DOHH2 (cell line): ENCODE measurements at regions not wholly inside any gene's neighbourhood (a gene's known extent, or its start where the extent isn't known, plus 50 kb on each side); places are given as distances from the start of the nearest gene placed in this dataset.

ENCODE experiments used
- H3F3A ChIP-seq: fragments of 200-600 bp; sonication (generic), shearing (Covaris generic); 2 replicates; pipeline ENCODE4 v1.6.0; 2016; ENCODE audit warnings: antibody characterized with exemption, mild to moderate bottlenecking; ENCODE audit not compliant: control insufficient read depth, insufficient read depth
- H3K27ac ChIP-seq: fragments of 200-600 bp; sonication (generic); 2 replicates; pipeline ENCODE4 v1.5.1; 2014; ENCODE audit warnings: low read depth, mild to moderate bottlenecking, low read length, moderate library complexity
- H3K27me3 ChIP-seq: fragments of 200-600 bp; sonication (generic); 2 replicates; pipeline ENCODE4 v1.6.1; 2014; ENCODE audit warnings: mild to moderate bottlenecking, low read length, mixed read lengths; ENCODE audit not compliant: control insufficient read depth
- H3K36me3 ChIP-seq: fragments of 200-600 bp; sonication (generic); 2 replicates; pipeline ENCODE4 v1.6.1; 2014; ENCODE audit warnings: mild to moderate bottlenecking, low read length, moderate library complexity, mixed read lengths; ENCODE audit not compliant: control insufficient read depth
- H3K4me1 ChIP-seq: fragments of 200-600 bp; sonication (generic); 2 replicates; pipeline ENCODE4 v1.6.1; 2014; ENCODE audit warnings: mild to moderate bottlenecking, low read length, mixed read lengths; ENCODE audit not compliant: control insufficient read depth
- H3K4me2 ChIP-seq: fragments of 200-600 bp; sonication (generic); 2 replicates; pipeline ENCODE4 v1.6.0; 2014; ENCODE audit warnings: mild to moderate bottlenecking, low read length, moderate library complexity
- H3K4me3 ChIP-seq: fragments of 200-600 bp; sonication (generic); 2 replicates; pipeline ENCODE4 v1.5.1; 2014; ENCODE audit warnings: mild to moderate bottlenecking, low read length, mixed read lengths
- H3K79me2 ChIP-seq: fragments of 200-600 bp; sonication (generic); 2 replicates; pipeline ENCODE4 v1.6.1; 2014; ENCODE audit warnings: mild to moderate bottlenecking, low read length, mixed read lengths; ENCODE audit not compliant: control insufficient read depth
- H3K9me2 ChIP-seq: fragments of 200-600 bp; sonication (generic); replicated peaks from 2 replicates; pipeline ENCODE4 v1.6.1; 2014; ENCODE audit warnings: mild to moderate bottlenecking, low read length, mixed read lengths; ENCODE audit not compliant: control insufficient read depth
- H3K9me3 ChIP-seq: fragments of 200-600 bp; sonication (generic); 2 replicates; pipeline ENCODE4 v1.6.1; 2014; ENCODE audit warnings: antibody characterized with exemption, low read length, mixed read lengths; ENCODE audit not compliant: control insufficient read depth, insufficient read depth
- H4K20me1 ChIP-seq: fragments of 200-600 bp; sonication (generic); 2 replicates; pipeline ENCODE4 v1.6.0; 2014; ENCODE audit warnings: low read depth, mild to moderate bottlenecking, antibody characterized with exemption, low read length, moderate library complexity; ENCODE audit not compliant: control insufficient read depth, insufficient read depth
- EZH2phosphoT487 ChIP-seq: fragments of 200-600 bp; sonication (generic); IDR thresholded peaks from 2 replicates; pipeline ENCODE4 v1.6.1; 2017; ENCODE audit warnings: borderline replicate concordance, mild to moderate bottlenecking, antibody characterized with exemption, low read length, moderate library complexity, mixed read lengths
- TF ChIP-seq, protein P1 (sequence below): fragments of 200-600 bp; sonication (generic); IDR thresholded peaks from one replicate; pipeline ENCODE4 v1.5.1; 2014; ENCODE audit warnings: antibody characterized with exemption, mild to moderate bottlenecking, low read depth, low read length; ENCODE audit not compliant: poor library complexity, severe bottlenecking

- H3K36me3 ChIP-seq: no peaks in the 10 kb centered on the region
- H3K27me3 ChIP-seq: no peaks in the 10 kb centered on the region
- H3K79me2 ChIP-seq: no peaks in the 10 kb centered on the region
- no peaks in the 10 kb centered on the region for H3K9me2 ChIP-seq
- no peak overlapping the region for H3K27ac ChIP-seq
- no peaks in the 10 kb centered on the region for H4K20me1 ChIP-seq
- H3K4me2 ChIP-seq: no peak overlapping the region
- H3F3A ChIP-seq: no peaks in the 10 kb centered on the region
- no peak for TF ChIP-seq EZH2phosphoT487
- TF ChIP-seq, protein P1, sequence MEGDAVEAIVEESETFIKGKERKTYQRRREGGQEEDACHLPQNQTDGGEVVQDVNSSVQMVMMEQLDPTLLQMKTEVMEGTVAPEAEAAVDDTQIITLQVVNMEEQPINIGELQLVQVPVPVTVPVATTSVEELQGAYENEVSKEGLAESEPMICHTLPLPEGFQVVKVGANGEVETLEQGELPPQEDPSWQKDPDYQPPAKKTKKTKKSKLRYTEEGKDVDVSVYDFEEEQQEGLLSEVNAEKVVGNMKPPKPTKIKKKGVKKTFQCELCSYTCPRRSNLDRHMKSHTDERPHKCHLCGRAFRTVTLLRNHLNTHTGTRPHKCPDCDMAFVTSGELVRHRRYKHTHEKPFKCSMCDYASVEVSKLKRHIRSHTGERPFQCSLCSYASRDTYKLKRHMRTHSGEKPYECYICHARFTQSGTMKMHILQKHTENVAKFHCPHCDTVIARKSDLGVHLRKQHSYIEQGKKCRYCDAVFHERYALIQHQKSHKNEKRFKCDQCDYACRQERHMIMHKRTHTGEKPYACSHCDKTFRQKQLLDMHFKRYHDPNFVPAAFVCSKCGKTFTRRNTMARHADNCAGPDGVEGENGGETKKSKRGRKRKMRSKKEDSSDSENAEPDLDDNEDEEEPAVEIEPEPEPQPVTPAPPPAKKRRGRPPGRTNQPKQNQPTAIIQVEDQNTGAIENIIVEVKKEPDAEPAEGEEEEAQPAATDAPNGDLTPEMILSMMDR: no peak
- no peaks in the 10 kb centered on the region for H3K4me1 ChIP-seq
- no peak overlapping the region for H3K4me3 ChIP-seq
- H3K9me3 ChIP-seq: no peaks in the 10 kb centered on the region
These were observed 206.0 kb downstream of the FBXO4 start for GRCh38 chr5:42131081-42131480.

GRCh38 chr5:42143361-42143760, 218.3 kb downstream of the FBXO4 start:
- no peaks in the 10 kb centered on the region for H3K9me3 ChIP-seq
- no peaks in the 10 kb centered on the region for H4K20me1 ChIP-seq
- no peak overlapping the region for H3K4me3 ChIP-seq
- H3K36me3 ChIP-seq: no peaks in the 10 kb centered on the region
- H3K79me2 ChIP-seq: no peaks in the 10 kb centered on the region
- TF ChIP-seq, protein P1: no peak
- TF ChIP-seq EZH2phosphoT487: no peak
- no peaks in the 10 kb centered on the region for H3K9me2 ChIP-seq
- no peak overlapping the region for H3K4me2 ChIP-seq
- H3K27me3 ChIP-seq: no peaks in the 10 kb centered on the region
- no peak overlapping the region for H3K27ac ChIP-seq
- no peaks in the 10 kb centered on the region for H3F3A ChIP-seq
- no peaks in the 10 kb centered on the region for H3K4me1 ChIP-seq

- Histone ChIP-seq H3F3A (no peaks in the 10 kb centered on the region), H3K27me3 (no peaks in the 10 kb centered on the region), H4K20me1 (no peaks in the 10 kb centered on the region), H3K27ac (no peak overlapping the region), H3K79me2 (no peaks in the 10 kb centered on the region), H3K4me2 (no peak overlapping the region), H3K4me3 (no peak overlapping the region), H3K36me3 (no peaks in the 10 kb centered on the region), H3K9me3 (peaks cover 11% of the 10 kb centered on the region; the same call in 1 of the 2 replicates), H3K4me1 (no peaks in the 10 kb centered on the region), H3K9me2 (no peaks in the 10 kb centered on the region)
- TF ChIP-seq, protein P1: no peak
- TF ChIP-seq EZH2phosphoT487: no peak
These were observed 223.7 kb downstream of the FBXO4 start for GRCh38 chr5:42148813-42149212.

GRCh38 chr5:42157215-42157614, 232.1 kb downstream of the FBXO4 start:
- Histone ChIP-seq H3K9me2 (no peaks in the 10 kb centered on the region), H3F3A (no peaks in the 10 kb centered on the region)

More at GRCh38 chr5:42157215-42157614, 232.1 kb downstream of the FBXO4 start:
- no peak overlapping the region for H3K4me2 ChIP-seq
- H3K4me1 ChIP-seq: no peaks in the 10 kb centered on the region
- no peak overlapping the region for H3K27ac ChIP-seq
- H3K27me3 ChIP-seq: no peaks in the 10 kb centered on the region
- H3K9me3 ChIP-seq: no peaks in the 10 kb centered on the region
- no peaks in the 10 kb centered on the region for H4K20me1 ChIP-seq
- no peaks in the 10 kb centered on the region for H3K79me2 ChIP-seq
- no peak for TF ChIP-seq EZH2phosphoT487
- TF ChIP-seq, protein P1: no peak
- no peak overlapping the region for H3K4me3 ChIP-seq
- no peaks in the 10 kb centered on the region for H3K36me3 ChIP-seq
